GM18520 (cell line): ENCODE measurements at regions not wholly inside any gene's neighbourhood (a gene's known extent, or its start where the extent isn't known, plus 50 kb on each side); places are given as distances from the start of the nearest gene placed in this dataset.
A peak's percentile ranks its signal among the peaks of the same experiment; 100 is the strongest.

Source experiments
- ATAC-seq: cut with Tn5 transposase; IDR thresholded peaks from one replicate; pipeline ENCODE4 v1.9.1; 2021; ENCODE audit not compliant: unreplicated experiment

DNA sequence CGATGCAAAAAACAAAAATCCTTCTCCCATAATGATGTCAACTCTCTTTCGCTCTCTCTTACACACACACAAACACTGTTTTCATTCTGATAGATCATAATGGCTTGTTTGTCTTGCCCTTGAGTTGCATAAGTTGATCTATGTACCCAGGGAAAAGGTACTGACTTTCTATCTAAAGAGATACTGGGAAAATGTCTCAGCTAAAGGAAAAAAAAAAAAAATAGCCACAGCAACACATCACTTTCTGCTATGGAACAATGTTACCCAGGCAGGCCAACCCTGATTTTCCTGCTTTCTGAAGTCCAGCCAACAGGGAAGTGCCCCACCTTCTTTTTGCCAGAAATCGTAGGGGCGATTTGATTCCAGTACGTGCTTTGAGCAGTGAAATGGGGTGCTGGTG lies 212.6 kb upstream of the ACTBL2 start:
- no peak for ATAC-seq

GRCh38 chr5:57693488-57694305 lies 211.1 kb upstream of the ACTBL2 start:
- no peak for ATAC-seq

GRCh38 chr5:57692582-57693487 lies 210.2 kb upstream of the ACTBL2 start:
- ATAC-seq: peak; percentile 68

DNA sequence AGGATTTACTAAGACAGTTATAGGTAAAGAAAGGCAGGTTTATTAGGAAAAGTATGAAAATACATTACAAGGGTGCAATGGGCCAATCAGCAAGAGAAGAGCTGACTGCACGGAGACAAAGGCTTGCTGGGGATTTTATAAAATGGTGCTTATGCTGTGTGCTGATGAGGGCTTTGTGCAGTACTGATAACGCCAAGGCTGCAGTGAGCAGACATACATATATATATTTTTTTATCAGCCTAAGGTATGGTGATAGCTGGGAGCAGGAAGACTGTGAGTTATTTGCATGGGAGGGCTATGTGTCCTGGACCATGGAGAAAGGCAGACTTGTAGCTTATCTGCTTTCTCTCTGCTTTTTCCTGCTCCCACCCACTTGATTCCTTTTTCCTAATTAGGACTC lies 208.1 kb upstream of the ACTBL2 start:
- no peak for ATAC-seq

- ATAC-seq: no peak
These were observed 205.0 kb upstream of the ACTBL2 start for GRCh38 chr5:57687596-57687995.

DNA sequence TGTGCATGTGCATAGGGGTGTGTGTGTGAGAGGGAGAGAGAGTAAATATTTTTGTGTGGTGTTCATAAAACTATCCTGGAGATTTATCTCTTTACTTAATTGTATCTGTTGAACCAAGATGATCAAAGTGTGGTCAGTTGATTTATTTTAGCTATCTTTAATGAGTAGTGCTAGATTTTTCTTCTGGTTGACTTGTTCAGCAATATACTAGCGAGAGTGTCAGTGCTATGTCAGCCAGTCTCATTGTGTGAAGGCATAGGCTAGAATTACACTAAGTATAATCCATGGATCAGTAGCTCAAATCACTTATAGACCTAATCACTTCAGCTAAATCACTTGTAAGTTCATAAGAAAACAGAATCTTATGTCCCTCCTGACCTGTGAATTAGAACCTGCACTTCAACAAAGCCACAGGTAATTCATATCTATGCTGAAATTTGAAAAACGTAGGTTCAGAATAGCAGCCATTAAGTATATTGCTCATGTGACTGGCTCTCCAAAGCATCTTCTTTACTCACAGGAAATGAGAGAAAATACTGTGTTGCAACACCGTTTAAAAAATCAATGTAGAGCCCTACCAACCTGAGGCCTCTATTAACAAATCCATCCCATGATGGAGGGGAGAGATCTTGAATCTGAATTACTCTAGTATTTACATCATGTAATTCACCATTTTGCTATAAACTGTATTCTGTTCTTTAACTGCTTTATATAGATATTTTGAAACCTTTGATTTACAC lies 203.1 kb upstream of the ACTBL2 start:
- ATAC-seq: no peak

- no peak for ATAC-seq
These were observed 201.7 kb upstream of the ACTBL2 start for GRCh38 chr5:57684299-57684702.

GRCh38 chr5:57683036-57683630 lies 200.5 kb upstream of the ACTBL2 start:
- ATAC-seq: no peak

GRCh38 chr5:57681942-57682341 lies 199.3 kb upstream of the ACTBL2 start:
- no peak for ATAC-seq

GRCh38 chr5:57680686-57681085 lies 198.1 kb upstream of the ACTBL2 start:
- ATAC-seq: no peak

DNA sequence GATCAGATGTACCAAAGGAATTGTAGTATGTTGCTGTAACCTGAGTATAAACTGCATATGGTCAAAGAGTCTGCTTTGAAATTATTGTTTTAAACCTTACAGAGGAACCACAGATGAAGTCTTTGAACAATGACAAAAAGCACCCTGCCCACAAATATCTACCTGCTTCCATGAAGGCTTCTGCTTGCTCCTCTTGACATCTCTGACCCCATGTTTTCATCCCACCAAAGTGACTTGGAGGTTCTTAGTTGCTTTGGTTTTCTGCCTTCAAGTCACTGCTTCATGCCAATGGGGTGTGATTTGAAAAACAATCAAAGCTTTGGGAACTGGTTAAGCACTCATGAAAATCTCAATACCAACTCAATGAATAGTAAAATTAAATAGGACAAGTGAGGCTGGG lies 194.6 kb upstream of the ACTBL2 start:
- no peak for ATAC-seq

GRCh38 chr5:57676222-57677098 lies 193.8 kb upstream of the ACTBL2 start:
- ATAC-seq: no peak

DNA sequence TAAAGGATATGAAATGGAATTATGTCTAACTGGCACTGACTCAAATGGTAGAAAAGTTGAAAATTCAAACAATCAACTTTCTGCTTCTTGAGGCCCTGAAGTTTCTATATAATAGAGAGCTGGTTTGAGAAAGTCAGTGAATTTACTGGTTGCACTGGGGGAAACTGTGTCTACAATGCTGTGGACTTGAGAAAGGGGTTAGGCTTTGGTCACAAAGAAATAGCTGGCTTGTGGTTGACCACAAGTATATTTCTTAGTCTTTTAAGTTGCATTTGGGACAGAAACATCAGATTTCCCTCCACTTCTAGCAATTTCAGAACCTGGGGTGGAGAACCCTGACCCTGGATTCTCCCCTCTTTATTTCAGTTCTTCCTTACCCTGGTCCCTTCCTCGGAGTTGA lies 192.6 kb upstream of the ACTBL2 start:
- ATAC-seq: no peak

DNA sequence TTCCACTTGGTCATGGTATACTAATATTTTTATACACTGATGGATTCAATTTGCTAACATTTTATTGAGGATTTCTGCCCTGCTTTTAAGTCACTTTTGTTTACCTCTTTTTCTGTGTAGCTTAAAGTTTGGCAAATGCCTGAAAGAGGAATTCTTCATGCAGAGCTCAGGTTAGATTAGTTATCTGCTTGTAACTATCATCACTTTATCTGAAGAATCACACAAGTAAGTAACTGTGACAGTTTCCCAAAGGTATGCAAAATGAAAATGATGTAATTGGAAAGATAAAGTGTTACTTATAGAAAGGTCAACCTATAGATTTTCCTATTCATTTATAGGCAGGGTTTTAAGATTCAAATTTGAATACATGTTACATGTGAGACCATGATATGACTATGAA lies 188.8 kb upstream of the ACTBL2 start:
- no peak for ATAC-seq

GRCh38 chr5:57666582-57666981 lies 184.0 kb upstream of the ACTBL2 start:
- no peak for ATAC-seq

GRCh38 chr5:57665146-57665936 lies 182.7 kb upstream of the ACTBL2 start:
- no peak for ATAC-seq

- no peak for ATAC-seq
These were observed 182.1 kb upstream of the ACTBL2 start for GRCh38 chr5:57664700-57665099.

- ATAC-seq: no peak
These were observed 180.9 kb upstream of the ACTBL2 start for GRCh38 chr5:57663466-57663865.

DNA sequence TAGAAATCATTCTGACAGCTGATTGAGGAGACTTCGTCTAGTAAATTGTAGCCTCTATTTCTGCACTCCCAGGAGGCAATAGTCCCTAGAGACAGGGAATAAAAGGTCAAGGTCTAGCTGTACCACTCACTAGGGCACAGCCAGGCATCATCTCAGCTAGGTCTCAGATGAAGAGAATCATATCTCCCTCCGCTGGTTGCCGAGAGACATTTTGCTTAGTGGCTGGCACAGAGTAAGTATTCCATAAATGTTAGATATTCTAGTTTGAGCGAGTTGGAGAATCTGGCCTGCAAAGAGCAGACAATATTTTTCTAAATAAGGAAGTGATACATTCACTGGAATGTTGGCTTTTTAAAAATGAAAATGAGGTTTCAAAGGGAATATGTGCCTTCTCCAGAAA lies 180.4 kb upstream of the ACTBL2 start:
- no peak for ATAC-seq
